ENCODE measurements at regions not wholly inside any gene's neighbourhood (a gene's known extent, or its start where the extent isn't known, plus 50 kb on each side); places are given as distances from the start of the nearest gene placed in this dataset.

DNA sequence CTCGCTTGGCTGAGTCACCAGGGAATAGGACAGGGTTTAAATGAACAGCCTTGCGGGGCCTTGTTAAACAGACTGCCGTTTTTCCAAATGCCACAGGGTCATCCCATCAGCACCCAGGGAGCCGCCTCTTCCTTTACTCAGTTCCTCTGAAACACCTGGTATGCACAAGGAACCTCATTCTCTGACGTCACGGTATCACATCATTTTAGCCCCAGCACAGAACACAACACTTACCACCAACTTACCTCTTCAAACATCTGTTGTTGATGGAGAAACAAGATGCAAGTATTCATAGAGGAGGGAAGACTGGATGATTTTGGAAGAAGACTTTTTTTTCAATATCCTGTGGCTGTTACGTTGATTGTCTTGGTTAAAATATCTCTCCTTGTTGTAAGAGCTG lies 535.3 kb upstream of the TMEM132C start:
- Histone ChIP-seq H3K79me2 (replicated peaks; ENCODE audit: insufficient read depth) (no peaks in the 10 kb centered on the region), H3F3A (replicated peaks; ENCODE audit: low read depth) (no peaks in the 10 kb centered on the region), H2AFZ (no peak overlapping the region), H3K4me3 (no peak overlapping the region), H3K36me3 (ENCODE audit: insufficient read depth) (no peaks in the 10 kb centered on the region), H3K27ac (ENCODE audit: low read depth) (no peak overlapping the region), H3K4me2 (no peak overlapping the region), H4K20me1 (replicated peaks; ENCODE audit: insufficient read depth) (no peaks in the 10 kb centered on the region), H3K9me2 (ENCODE audit: insufficient read depth) (no peaks in the 10 kb centered on the region), H3K4me1 (ENCODE audit: insufficient read depth) (no peaks in the 10 kb centered on the region), H3K27me3 (ENCODE audit: insufficient read depth) (no peaks in the 10 kb centered on the region)
- Mint-ChIP-seq H3K4me1 (no peaks in the 10 kb centered on the region), H3K27ac (no peak overlapping the region), H3K4me3 (no peak overlapping the region), H3K9me3 (peaks cover 93% of the 10 kb centered on the region), H3K36me3 (ENCODE audit: low read depth) (peaks cover 35% of the 10 kb centered on the region), H3K27me3 (ENCODE audit: insufficient read depth, low read depth, poor library complexity) (no peaks in the 10 kb centered on the region)
- no peak for DNase-seq (ENCODE audit: low spot score)
- ATAC-seq, result no peak
- no peak for TF ChIP-seq EZH2phosphoT487 (IDR thresholded peaks at IDR 0.05; ENCODE audit: unreplicated experiment)
- TF ChIP-seq ZNF114 (CRISPR knock-in tag; IDR thresholded peaks at IDR 0.05), result no peak
- no peak for TF ChIP-seq CREB1 (CRISPR knock-in tag; IDR thresholded peaks at IDR 0.05; ENCODE audit: low read depth)
- TF ChIP-seq EZH2 (IDR thresholded peaks at IDR 0.05; ENCODE audit: low read depth, unreplicated experiment), result no peak
- TF ChIP-seq STAT1 (IDR thresholded peaks at IDR 0.05; ENCODE audit: unreplicated experiment), result no peak
- no peak for TF ChIP-seq JUNB (IDR thresholded peaks at IDR 0.05; ENCODE audit: unreplicated experiment)
- TF ChIP-seq ZNF331 (CRISPR knock-in tag; IDR thresholded peaks at IDR 0.05; ENCODE audit: low read depth), result no peak
- TF ChIP-seq, protein P1, sequence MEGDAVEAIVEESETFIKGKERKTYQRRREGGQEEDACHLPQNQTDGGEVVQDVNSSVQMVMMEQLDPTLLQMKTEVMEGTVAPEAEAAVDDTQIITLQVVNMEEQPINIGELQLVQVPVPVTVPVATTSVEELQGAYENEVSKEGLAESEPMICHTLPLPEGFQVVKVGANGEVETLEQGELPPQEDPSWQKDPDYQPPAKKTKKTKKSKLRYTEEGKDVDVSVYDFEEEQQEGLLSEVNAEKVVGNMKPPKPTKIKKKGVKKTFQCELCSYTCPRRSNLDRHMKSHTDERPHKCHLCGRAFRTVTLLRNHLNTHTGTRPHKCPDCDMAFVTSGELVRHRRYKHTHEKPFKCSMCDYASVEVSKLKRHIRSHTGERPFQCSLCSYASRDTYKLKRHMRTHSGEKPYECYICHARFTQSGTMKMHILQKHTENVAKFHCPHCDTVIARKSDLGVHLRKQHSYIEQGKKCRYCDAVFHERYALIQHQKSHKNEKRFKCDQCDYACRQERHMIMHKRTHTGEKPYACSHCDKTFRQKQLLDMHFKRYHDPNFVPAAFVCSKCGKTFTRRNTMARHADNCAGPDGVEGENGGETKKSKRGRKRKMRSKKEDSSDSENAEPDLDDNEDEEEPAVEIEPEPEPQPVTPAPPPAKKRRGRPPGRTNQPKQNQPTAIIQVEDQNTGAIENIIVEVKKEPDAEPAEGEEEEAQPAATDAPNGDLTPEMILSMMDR (conservative IDR thresholded peaks at IDR 0.05; ENCODE audit: low read depth in 2 of 2), result no peak
- TF ChIP-seq POLR2AphosphoS5 (IDR thresholded peaks at IDR 0.05; ENCODE audit: low read depth), result no peak
- no peak for TF ChIP-seq NANOG (IDR thresholded peaks at IDR 0.05; ENCODE audit: borderline replicate concordance)
- no peak for TF ChIP-seq ETS1 (IDR thresholded peaks at IDR 0.05)
- no peak for TF ChIP-seq ZNF462 (CRISPR knock-in tag; IDR thresholded peaks at IDR 0.05)
- TF ChIP-seq, protein P2, sequence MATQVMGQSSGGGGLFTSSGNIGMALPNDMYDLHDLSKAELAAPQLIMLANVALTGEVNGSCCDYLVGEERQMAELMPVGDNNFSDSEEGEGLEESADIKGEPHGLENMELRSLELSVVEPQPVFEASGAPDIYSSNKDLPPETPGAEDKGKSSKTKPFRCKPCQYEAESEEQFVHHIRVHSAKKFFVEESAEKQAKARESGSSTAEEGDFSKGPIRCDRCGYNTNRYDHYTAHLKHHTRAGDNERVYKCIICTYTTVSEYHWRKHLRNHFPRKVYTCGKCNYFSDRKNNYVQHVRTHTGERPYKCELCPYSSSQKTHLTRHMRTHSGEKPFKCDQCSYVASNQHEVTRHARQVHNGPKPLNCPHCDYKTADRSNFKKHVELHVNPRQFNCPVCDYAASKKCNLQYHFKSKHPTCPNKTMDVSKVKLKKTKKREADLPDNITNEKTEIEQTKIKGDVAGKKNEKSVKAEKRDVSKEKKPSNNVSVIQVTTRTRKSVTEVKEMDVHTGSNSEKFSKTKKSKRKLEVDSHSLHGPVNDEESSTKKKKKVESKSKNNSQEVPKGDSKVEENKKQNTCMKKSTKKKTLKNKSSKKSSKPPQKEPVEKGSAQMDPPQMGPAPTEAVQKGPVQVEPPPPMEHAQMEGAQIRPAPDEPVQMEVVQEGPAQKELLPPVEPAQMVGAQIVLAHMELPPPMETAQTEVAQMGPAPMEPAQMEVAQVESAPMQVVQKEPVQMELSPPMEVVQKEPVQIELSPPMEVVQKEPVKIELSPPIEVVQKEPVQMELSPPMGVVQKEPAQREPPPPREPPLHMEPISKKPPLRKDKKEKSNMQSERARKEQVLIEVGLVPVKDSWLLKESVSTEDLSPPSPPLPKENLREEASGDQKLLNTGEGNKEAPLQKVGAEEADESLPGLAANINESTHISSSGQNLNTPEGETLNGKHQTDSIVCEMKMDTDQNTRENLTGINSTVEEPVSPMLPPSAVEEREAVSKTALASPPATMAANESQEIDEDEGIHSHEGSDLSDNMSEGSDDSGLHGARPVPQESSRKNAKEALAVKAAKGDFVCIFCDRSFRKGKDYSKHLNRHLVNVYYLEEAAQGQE (IDR thresholded peaks at IDR 0.05; ENCODE audit: unreplicated experiment), result no peak
